Ovary (tissue), 7 donors: ENCODE measurements at regions not wholly inside any gene's neighbourhood (a gene's known extent, or its start where the extent isn't known, plus 50 kb on each side); places are given as distances from the start of the nearest gene placed in this dataset.

Experiments used
- DNase-seq, 5 donors: peaks; one replicate each; pipeline ENCODE4 v3.0.0-alpha.2; 2019 to 2020
- H3K27ac ChIP-seq, 2 donors: fragments of 200-600 bp; one replicate each; pipeline versions ENCODE4 v1.5.1 to v1.8.0; 2019 to 2022
- H3K27me3 ChIP-seq: fragments of 200-600 bp; one replicate; pipeline ENCODE4 v1.8.0; 2022
- H3K36me3 ChIP-seq: fragments of 200-600 bp; sonication (generic); one replicate; pipeline ENCODE4 v1.5.1; 2019
- H3K4me1 ChIP-seq: one replicate; pipeline ENCODE4 v1.8.1; 2013; ENCODE audit warnings: mild to moderate bottlenecking, moderate library complexity; ENCODE audit not compliant: insufficient read depth
- H3K4me3 ChIP-seq: fragments of 200-600 bp; sonication (generic); one replicate; pipeline ENCODE4 v1.5.1; 2017
- H3K9me3 ChIP-seq, 2 donors: fragments of 200-600 bp in 1 of 2; sonication (generic) in 1 of 2; one replicate each; pipeline versions ENCODE4 v1.5.1 to v1.8.1; 2013 to 2019; ENCODE audit warnings: mild to moderate bottlenecking in 1 of 2, moderate library complexity in 1 of 2
- CTCF ChIP-seq, 3 donors: fragments of 450-650 bp in 2 of 3; fragments of 200-600 bp in 1 of 3; IDR thresholded peaks; one replicate each; pipeline versions ENCODE4 v1.5.1 to v1.8.0; 2016 to 2022; ENCODE audit warnings: antibody characterized with exemption in 3 of 3, mild to moderate bottlenecking in 1 of 3
- EP300 ChIP-seq: sonication (generic); formaldehyde crosslinking; IDR thresholded peaks from one replicate; pipeline ENCODE4 v1.6.1; 2017; ENCODE audit warnings: antibody characterized with exemption
- POLR2A ChIP-seq: fragments of 450-650 bp; IDR thresholded peaks from one replicate; pipeline ENCODE4 v1.6.1; 2017; ENCODE audit warnings: antibody characterized with exemption, mild to moderate bottlenecking, moderate library complexity
- WGBS, 3 donors: extraction: QIAGEN DNeasy Blood & Tissue Kit in 1 of 3; methylation state at CpG; one replicate each; pipeline versions ENCODE4 v1.1.5 to v1.1.7; 2013 to 2017; 5-methylcytosine and 5-hydroxymethylcytosine counted together
- intact Hi-C, 4 donors: fragments of 100-400 bp; cut with DNase I; formaldehyde crosslinking; loops; one replicate each; pipeline versions ENCODE4 v1.11.0 to v1.15.1; 2022 to 2023
- donor health status: DM: no; HTN: no; CAD: no; lungs with moderate emphysema.
- donor health status: DM: no; HTN: no; CAD: no.
- donor health status: Bipolar disorder and iron deficiency.
- donor health status: DM: no; HTN: no; CAD: no.
- donor health status: DM: yes; HTN: yes; CAD: no.

- Histone ChIP-seq H3K9me3 (no peaks in the 10 kb centered on the region), H3K36me3 (no peaks in the 10 kb centered on the region), H3K27ac (no peak overlapping the region), H3K4me1 (no peaks in the 10 kb centered on the region), H3K4me3 (no peak overlapping the region), H3K27me3 (no peaks in the 10 kb centered on the region)
- TF ChIP-seq EP300 (no peak), POLR2A (no peak), CTCF (IDR thresholded peaks at IDR 0.05) (no peak)
- intact Hi-C loops: no loop called here
- no peak for DNase-seq
- 4 to 18% (median 6%) methylated on average over 1 of the region's 1 CpG for WGBS, 3 donors
Measured at GRCh38 chr5:15447209-15447608, 52.8 kb upstream of the FBXL7 start.

DNA sequence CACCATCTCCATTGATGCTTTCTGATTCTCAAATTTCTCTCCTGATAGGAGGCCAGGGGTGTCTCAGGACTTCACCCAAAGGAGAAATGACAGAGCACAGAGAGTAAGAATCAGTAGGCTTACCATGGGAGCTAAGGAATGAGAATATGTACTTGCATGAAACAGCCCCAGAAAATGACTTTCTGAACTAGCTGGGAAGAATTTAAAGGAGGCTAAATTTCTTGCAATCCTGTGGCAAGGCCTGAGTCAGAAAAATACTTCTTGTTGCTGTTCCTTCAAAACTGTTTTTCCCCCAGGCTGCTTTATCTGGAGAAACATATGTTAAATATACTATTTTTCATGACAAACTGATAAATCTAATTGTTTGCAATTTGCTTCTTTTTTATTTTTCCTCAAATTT, 53.4 kb upstream of the FBXL7 start:
- no peak for DNase-seq
- Histone ChIP-seq H3K4me3 (no peak overlapping the region), H3K27ac (no peak overlapping the region), H3K4me1 (no peaks in the 10 kb centered on the region), H3K9me3 (no peaks in the 10 kb centered on the region), H3K36me3 (no peaks in the 10 kb centered on the region), H3K27me3 (no peaks in the 10 kb centered on the region)
- TF ChIP-seq CTCF (IDR thresholded peaks at IDR 0.05) (no peak), EP300 (no peak), POLR2A (no peak)
- intact Hi-C loops: no loop called here

DNA sequence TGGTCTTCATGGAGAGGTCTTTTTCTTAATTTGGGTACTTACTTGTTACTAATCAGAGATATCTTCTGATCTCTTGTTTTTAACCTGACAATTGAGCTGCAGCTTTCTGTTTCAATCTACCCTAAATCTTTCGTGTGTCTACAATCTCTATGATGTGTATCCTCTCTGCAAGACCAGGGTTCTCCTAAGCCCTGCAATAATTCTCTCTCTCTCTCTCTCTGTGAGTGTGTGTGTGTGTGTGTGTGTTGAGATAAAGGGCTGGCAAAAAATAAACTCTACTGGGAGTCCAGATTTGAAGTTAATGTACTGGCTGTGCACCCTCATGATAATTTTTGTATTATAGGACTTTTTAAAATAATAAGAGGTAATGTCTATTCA, 57.8 kb upstream of the FBXL7 start:
- H3K4me1 ChIP-seq: no peaks in the 10 kb centered on the region
- no peak overlapping the region for H3K4me3 ChIP-seq
- no peak for DNase-seq
- no peak for TF ChIP-seq CTCF (IDR thresholded peaks at IDR 0.05)
- 77 to 88% (median 85%) methylated on average over 1 of the region's 1 CpG for WGBS, 3 donors
- H3K27ac ChIP-seq: no peak overlapping the region
- H3K36me3 ChIP-seq: no peaks in the 10 kb centered on the region
- no peaks in the 10 kb centered on the region for H3K9me3 ChIP-seq
- no peaks in the 10 kb centered on the region for H3K27me3 ChIP-seq
- intact Hi-C loops: no loop called here

DNA sequence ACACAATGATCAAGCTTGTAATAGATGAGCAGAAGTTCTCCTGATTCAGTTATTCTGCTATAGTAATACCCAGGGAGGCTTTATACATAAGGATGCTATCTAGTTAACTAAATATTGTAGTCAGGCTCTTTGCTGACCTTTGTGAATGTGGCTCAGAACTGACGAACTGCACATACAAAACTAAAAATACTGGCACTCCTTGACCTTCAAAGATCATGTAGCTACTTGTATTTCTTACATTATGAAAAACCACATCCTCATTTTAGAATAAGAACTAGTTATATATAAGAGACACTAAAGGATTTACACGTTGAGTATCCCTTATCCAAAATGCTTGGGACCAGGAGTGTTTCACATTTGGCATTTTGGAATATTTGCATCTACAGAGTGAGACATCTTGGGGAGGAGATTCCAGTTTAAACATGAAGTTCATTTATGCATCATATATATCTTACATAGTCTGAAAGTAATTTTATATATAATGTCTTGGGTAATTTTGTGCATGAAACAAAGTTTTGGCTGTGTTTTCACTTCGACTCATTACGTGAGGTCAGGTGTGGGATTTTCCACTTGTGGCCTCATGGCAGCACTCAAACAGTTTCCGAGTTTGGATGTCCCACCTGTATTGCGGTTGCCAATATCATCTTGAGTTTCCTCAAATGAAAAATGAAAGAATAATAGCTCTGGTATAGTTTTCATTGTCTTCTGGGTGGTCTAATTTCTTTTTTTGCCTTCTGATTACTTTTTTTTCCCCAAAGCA, 58.4 kb upstream of the FBXL7 start:
- Histone ChIP-seq H3K4me1 (no peaks in the 10 kb centered on the region), H3K27ac (no peak overlapping the region), H3K27me3 (no peaks in the 10 kb centered on the region), H3K36me3 (no peaks in the 10 kb centered on the region), H3K4me3 (no peak overlapping the region), H3K9me3 (no peaks in the 10 kb centered on the region)
- TF ChIP-seq EP300 (no peak), CTCF (IDR thresholded peaks at IDR 0.05) (no peak), POLR2A (no peak)
- intact Hi-C loops: no loop called here
- no peak for DNase-seq
- 82 to 84% (median 83%) methylated on average over 6 of the region's 6 CpGs for WGBS, 3 donors
